LNCaP clone FGC (cell line): ENCODE measurements at regions not wholly inside any gene's neighbourhood (a gene's known extent, or its start where the extent isn't known, plus 50 kb on each side); places are given as distances from the start of the nearest gene placed in this dataset.
"Not testable (repeated sequence)": the region's sequence is repeated elsewhere in the genome, so short reads cannot be mapped to it uniquely, and the experiment has no call there.

Source experiments
- DNase-seq: peaks from one replicate; pipeline ENCODE4 v3.0.0-alpha.2; 2011; ENCODE audit warnings: low read depth
- H3K4me3 ChIP-seq: 2 replicates; pipeline ENCODE4 v1.5.1; 2011; ENCODE audit warnings: mild to moderate bottlenecking, low read depth, low read length, control low read depth
- TF ChIP-seq, protein P1 (sequence below): IDR thresholded peaks from 2 replicates; pipeline ENCODE4 v1.5.1; 2012; ENCODE audit warnings: mild to moderate bottlenecking; ENCODE audit not compliant: control insufficient read depth, insufficient read depth; ENCODE audit errors: extremely low read depth

DNA sequence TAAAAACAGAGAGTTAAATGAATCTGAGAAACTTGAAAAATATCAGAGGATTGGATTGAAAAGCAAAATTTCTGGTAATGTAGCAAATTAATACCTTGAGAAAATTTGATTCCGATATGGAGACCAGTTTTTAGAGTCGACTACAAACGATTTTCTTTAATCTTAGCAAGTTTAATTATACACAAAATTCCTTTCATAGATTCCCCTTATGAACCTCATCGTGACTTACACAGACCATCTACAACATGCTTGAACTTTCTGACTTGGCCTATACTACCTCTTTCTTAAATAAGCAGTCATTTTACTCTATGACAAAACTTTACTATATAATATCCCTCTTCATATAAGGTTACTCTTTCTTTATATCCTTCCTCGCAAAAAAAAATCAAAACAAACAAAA lies 769.6 kb upstream of the CRIM1 start:
- no peak overlapping the region for H3K4me3 ChIP-seq
- TF ChIP-seq, protein P1, sequence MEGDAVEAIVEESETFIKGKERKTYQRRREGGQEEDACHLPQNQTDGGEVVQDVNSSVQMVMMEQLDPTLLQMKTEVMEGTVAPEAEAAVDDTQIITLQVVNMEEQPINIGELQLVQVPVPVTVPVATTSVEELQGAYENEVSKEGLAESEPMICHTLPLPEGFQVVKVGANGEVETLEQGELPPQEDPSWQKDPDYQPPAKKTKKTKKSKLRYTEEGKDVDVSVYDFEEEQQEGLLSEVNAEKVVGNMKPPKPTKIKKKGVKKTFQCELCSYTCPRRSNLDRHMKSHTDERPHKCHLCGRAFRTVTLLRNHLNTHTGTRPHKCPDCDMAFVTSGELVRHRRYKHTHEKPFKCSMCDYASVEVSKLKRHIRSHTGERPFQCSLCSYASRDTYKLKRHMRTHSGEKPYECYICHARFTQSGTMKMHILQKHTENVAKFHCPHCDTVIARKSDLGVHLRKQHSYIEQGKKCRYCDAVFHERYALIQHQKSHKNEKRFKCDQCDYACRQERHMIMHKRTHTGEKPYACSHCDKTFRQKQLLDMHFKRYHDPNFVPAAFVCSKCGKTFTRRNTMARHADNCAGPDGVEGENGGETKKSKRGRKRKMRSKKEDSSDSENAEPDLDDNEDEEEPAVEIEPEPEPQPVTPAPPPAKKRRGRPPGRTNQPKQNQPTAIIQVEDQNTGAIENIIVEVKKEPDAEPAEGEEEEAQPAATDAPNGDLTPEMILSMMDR, result no peak
- no peak for DNase-seq

- TF ChIP-seq, protein P1, result no peak
- no peak for DNase-seq
- no peak overlapping the region for H3K4me3 ChIP-seq
Observed at GRCh38 chr2:35582637-35583036, 772.9 kb upstream of the CRIM1 start.

GRCh38 chr2:35580956-35581355 lies 774.6 kb upstream of the CRIM1 start:
- TF ChIP-seq, protein P1, result no peak
- H3K4me3 ChIP-seq, result no peak overlapping the region
- no peak for DNase-seq

DNA sequence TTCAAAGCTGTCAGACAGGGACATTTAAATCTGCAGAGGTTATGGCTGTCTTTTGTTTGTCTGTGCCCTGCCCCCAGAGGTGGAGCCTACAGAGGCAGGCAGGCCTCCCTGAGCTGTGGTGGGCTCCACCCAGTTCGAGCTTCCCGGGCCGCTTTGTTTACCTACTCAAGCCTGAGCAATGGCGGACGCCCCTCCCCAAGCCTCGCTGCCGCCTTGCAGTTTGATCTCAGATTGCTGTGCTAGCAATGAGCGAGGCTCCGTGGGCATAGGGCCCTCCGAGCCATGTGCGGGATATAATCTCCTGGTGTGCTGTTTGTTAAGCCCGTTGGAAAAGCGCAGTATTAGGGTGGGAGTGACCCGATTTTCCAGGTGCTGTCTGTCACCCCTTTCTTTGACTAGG lies 787.0 kb upstream of the CRIM1 start:
- H3K4me3 ChIP-seq, DNase-seq: not testable (repeated sequence)

GRCh38 chr2:35562488-35562887 lies 793.1 kb upstream of the CRIM1 start:
- DNase-seq, result no peak
- no peak overlapping the region for H3K4me3 ChIP-seq
- TF ChIP-seq, protein P1, result no peak

- no peak for DNase-seq
- no peak overlapping the region for H3K4me3 ChIP-seq
- TF ChIP-seq, protein P1, result no peak
Observed at GRCh38 chr2:35548171-35548570, 807.4 kb upstream of the CRIM1 start.

DNA sequence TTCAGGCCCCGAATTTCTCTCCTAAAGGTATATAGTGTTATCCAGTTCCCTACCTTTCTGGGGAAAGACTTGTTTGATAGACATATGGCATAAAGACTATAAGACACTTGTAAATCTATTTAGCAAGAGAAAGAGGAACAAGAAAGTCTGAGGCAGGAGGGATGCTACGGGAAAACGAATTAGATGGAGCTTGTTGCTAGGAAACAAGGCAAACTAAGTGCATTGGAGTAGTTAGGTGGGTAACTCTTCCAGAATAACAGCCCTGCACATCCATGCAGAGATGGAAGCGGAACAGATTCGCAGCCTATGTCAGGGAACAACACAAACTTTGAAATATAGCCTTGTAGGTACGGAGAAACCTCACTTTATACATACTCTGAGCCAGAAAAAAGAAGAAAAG lies 810.3 kb upstream of the CRIM1 start:
- DNase-seq, result no peak
- no peak overlapping the region for H3K4me3 ChIP-seq
- TF ChIP-seq, protein P1, result no peak

- no peak for DNase-seq
- H3K4me3 ChIP-seq, result no peak overlapping the region
- TF ChIP-seq, protein P1, result no peak
Observed at GRCh38 chr2:35538796-35539195, 816.8 kb upstream of the CRIM1 start.
